ENCODE measurements at regions not wholly inside any gene's neighbourhood (a gene's known extent, or its start where the extent isn't known, plus 50 kb on each side); places are given as distances from the start of the nearest gene placed in this dataset.

- TF ChIP-seq, protein P1, sequence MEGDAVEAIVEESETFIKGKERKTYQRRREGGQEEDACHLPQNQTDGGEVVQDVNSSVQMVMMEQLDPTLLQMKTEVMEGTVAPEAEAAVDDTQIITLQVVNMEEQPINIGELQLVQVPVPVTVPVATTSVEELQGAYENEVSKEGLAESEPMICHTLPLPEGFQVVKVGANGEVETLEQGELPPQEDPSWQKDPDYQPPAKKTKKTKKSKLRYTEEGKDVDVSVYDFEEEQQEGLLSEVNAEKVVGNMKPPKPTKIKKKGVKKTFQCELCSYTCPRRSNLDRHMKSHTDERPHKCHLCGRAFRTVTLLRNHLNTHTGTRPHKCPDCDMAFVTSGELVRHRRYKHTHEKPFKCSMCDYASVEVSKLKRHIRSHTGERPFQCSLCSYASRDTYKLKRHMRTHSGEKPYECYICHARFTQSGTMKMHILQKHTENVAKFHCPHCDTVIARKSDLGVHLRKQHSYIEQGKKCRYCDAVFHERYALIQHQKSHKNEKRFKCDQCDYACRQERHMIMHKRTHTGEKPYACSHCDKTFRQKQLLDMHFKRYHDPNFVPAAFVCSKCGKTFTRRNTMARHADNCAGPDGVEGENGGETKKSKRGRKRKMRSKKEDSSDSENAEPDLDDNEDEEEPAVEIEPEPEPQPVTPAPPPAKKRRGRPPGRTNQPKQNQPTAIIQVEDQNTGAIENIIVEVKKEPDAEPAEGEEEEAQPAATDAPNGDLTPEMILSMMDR (IDR thresholded peaks at IDR 0.05; ENCODE audit: control extremely low read depth in 1 of 3, insufficient read depth in 1 of 3, low read depth in 1 of 3, low read length in 3 of 3) = peak in 2 of 3 experiments; percentile 15 to 20; a peak in 1 of 4 replicates
- no peak for TF ChIP-seq CREB1 (IDR thresholded peaks at IDR 0.05)
These were observed 64.8 kb upstream of the ADCY2 start for GRCh38 chr5:7331131-7331530.

All from H1 (cell line).